ENCODE measurements at regions not wholly inside any gene's neighbourhood (a gene's known extent, or its start where the extent isn't known, plus 50 kb on each side); places are given as distances from the start of the nearest gene placed in this dataset.

- Histone ChIP-seq H3K9ac (ENCODE audit: low read depth, low read length) (no peak overlapping the region), H3K36me3 (ENCODE audit: insufficient read depth, low read length) (no peaks in the 10 kb centered on the region), H3K4me2 (ENCODE audit: low read length) (no peak overlapping the region), H3K4me3 (ENCODE audit: low read length) (no peak overlapping the region), H3K4me1 (ENCODE audit: control insufficient read depth, insufficient read depth, low read length) (no peaks in the 10 kb centered on the region), H3K9me3 (replicated peaks; ENCODE audit: low read length) (no peaks in the 10 kb centered on the region), H3K27me3 (ENCODE audit: control insufficient read depth, insufficient read depth, low read length) (no peaks in the 10 kb centered on the region)
Observed at GRCh38 chr7:68488341-68489060, 1109.8 kb upstream of the AUTS2 start.

DNA sequence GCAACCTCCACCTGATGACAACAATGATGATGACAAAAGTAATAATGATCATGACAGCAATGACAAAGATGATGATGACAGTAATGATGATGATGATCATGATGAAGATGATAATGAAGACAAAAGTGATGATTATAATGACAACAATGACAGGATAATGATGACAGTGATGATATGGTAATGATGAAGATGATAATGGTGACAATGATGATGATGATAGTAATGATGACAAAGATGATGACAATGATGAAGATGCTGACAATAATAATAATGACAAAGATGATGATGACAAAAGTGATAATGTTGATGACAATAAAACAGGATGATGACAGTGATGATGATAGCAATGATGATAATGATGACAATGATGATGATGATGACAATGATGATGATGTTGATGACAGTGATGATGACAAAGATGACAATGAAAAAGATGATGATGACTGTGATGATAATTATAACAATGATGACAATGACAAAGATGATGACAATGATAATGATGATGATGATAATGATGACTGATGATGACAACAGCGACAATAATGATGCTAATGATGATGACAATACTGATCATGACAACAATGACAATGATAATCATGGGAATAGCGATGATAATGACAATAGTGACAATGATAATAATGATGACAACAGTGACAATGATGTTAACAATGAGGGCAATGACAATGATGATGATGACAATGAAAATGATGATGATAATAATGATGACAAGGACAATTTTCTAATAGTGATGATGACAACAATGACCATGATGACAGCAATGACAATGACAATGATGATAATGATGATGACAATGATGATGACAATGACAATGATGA, 1106.5 kb upstream of the AUTS2 start:
- Histone ChIP-seq H3K4me3 (ENCODE audit: low read length) (no peak overlapping the region), H3K9me3 (replicated peaks; ENCODE audit: low read length) (no peaks in the 10 kb centered on the region), H3K4me2 (ENCODE audit: low read length) (no peak overlapping the region)

GRCh38 chr7:68492359-68492690, 1106.0 kb upstream of the AUTS2 start:
- no peak overlapping the region for H3K9ac ChIP-seq (ENCODE audit: low read depth, low read length)
- H3K4me3 ChIP-seq (ENCODE audit: low read length): no peak overlapping the region
- peaks cover under 1% of the 10 kb centered on the region for H3K9me3 ChIP-seq (replicated peaks; ENCODE audit: low read length)
- H3K4me2 ChIP-seq (ENCODE audit: low read length): no peak overlapping the region
- H3K4me1 ChIP-seq (ENCODE audit: control insufficient read depth, insufficient read depth, low read length): no peaks in the 10 kb centered on the region
- H3K36me3 ChIP-seq (ENCODE audit: insufficient read depth, low read length): no peaks in the 10 kb centered on the region
- H3K27me3 ChIP-seq (ENCODE audit: control insufficient read depth, insufficient read depth, low read length): no peaks in the 10 kb centered on the region

More for the DNA sequence above, 1106.5 kb upstream of the AUTS2 start:
- Histone ChIP-seq H3K36me3 (ENCODE audit: insufficient read depth, low read length) (no peaks in the 10 kb centered on the region), H3K4me1 (ENCODE audit: control insufficient read depth, insufficient read depth, low read length) (no peaks in the 10 kb centered on the region), H3K27me3 (ENCODE audit: control insufficient read depth, insufficient read depth, low read length) (no peaks in the 10 kb centered on the region), H3K9ac (ENCODE audit: low read depth, low read length) (no peak overlapping the region)

GRCh38 chr7:68503400-68503799, 1094.9 kb upstream of the AUTS2 start:
- H3K36me3 ChIP-seq (ENCODE audit: insufficient read depth, low read length): no peaks in the 10 kb centered on the region
- H3K9ac ChIP-seq (ENCODE audit: low read depth, low read length): no peak overlapping the region
- no peaks in the 10 kb centered on the region for H3K4me1 ChIP-seq (ENCODE audit: control insufficient read depth, insufficient read depth, low read length)
- H3K4me2 ChIP-seq (ENCODE audit: low read length): no peak overlapping the region
- H3K9me3 ChIP-seq (replicated peaks; ENCODE audit: low read length): no peaks in the 10 kb centered on the region
- H3K27me3 ChIP-seq (ENCODE audit: control insufficient read depth, insufficient read depth, low read length): no peaks in the 10 kb centered on the region
- H3K4me3 ChIP-seq (ENCODE audit: low read length): no peak overlapping the region

DNA sequence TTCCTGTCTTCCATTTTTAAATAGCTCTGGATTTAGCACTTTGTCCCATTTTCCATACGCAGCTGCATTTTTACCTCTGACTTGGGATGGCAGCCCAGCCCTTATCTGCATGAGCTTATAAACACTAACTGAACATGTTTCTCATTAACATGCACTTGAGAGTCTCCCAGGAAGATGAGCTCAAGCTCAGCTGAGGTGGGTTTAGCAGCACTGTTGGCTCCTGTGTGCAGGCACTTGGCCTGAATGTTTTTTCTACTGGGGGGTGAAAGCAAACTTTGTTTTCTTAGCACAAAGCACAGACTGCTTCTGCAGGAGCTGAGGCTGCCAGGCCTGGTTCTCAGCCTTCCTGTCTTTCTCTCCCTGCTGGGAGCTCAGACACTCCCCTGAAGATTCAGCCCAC, 1093.6 kb upstream of the AUTS2 start:
- no peak overlapping the region for H3K4me3 ChIP-seq (ENCODE audit: low read length)
- no peaks in the 10 kb centered on the region for H3K36me3 ChIP-seq (ENCODE audit: insufficient read depth, low read length)
- no peak overlapping the region for H3K9ac ChIP-seq (ENCODE audit: low read depth, low read length)
- no peaks in the 10 kb centered on the region for H3K27me3 ChIP-seq (ENCODE audit: control insufficient read depth, insufficient read depth, low read length)
- no peaks in the 10 kb centered on the region for H3K4me1 ChIP-seq (ENCODE audit: control insufficient read depth, insufficient read depth, low read length)
- no peak overlapping the region for H3K4me2 ChIP-seq (ENCODE audit: low read length)
- peaks cover 3% of the 10 kb centered on the region for H3K9me3 ChIP-seq (replicated peaks; ENCODE audit: low read length)

DNA sequence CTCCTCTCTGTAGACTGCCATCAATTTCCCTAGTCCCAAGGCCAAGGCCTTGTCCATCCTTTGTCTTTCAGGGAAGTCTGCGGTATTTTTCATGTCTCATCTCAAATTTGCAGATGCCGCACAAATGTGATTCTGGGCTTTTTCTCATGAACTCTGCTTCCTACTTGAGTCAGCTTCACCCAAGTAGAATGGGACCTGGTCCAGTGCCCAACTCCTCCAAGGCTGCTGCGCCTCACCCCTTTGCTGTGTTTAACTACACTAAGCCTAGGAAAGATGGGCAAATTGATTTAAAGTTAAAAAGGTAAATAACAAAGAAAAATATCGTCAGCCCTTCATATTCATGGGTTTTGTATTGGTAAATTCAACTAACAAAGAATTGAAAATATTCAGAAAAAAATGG, 1092.6 kb upstream of the AUTS2 start:
- H3K9me3 ChIP-seq (replicated peaks; ENCODE audit: low read length): peaks cover 3% of the 10 kb centered on the region
- H3K4me3 ChIP-seq (ENCODE audit: low read length): no peak overlapping the region
- no peaks in the 10 kb centered on the region for H3K4me1 ChIP-seq (ENCODE audit: control insufficient read depth, insufficient read depth, low read length)
- H3K27me3 ChIP-seq (ENCODE audit: control insufficient read depth, insufficient read depth, low read length): no peaks in the 10 kb centered on the region
- no peak overlapping the region for H3K9ac ChIP-seq (ENCODE audit: low read depth, low read length)
- H3K36me3 ChIP-seq (ENCODE audit: insufficient read depth, low read length): no peaks in the 10 kb centered on the region
- H3K4me2 ChIP-seq (ENCODE audit: low read length): no peak overlapping the region

GRCh38 chr7:68507668-68508067, 1090.6 kb upstream of the AUTS2 start:
- H3K9me3 ChIP-seq (replicated peaks; ENCODE audit: low read length): peaks cover 3% of the 10 kb centered on the region
- H3K4me3 ChIP-seq (ENCODE audit: low read length): no peak overlapping the region

DNA sequence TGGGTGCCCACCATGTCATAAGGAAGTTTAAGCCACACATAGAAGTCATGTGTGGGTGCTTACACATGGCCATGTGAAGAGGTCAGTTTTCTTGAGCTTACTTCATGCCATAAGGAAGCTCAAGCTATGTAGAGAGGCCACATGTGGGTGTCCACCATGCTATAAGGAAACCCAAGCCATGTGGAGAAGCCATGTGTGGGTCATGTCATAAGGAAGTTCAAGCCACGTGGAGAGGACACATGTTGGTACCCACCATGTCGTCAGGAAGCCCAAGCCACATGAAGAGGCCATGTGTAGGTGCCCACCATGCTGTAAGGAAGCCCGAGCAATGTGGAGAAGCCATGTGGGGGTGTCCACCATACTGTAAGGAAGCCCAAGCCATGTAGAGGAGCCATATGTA, 1089.2 kb upstream of the AUTS2 start:
- no peaks in the 10 kb centered on the region for H3K4me1 ChIP-seq (ENCODE audit: control insufficient read depth, insufficient read depth, low read length)
- H3K9me3 ChIP-seq (replicated peaks; ENCODE audit: low read length): peaks cover 3% of the 10 kb centered on the region
- no peaks in the 10 kb centered on the region for H3K36me3 ChIP-seq (ENCODE audit: insufficient read depth, low read length)
- H3K4me2 ChIP-seq (ENCODE audit: low read length): no peak overlapping the region
- H3K4me3 ChIP-seq (ENCODE audit: low read length): no peak overlapping the region
- no peak overlapping the region for H3K9ac ChIP-seq (ENCODE audit: low read depth, low read length)
- no peaks in the 10 kb centered on the region for H3K27me3 ChIP-seq (ENCODE audit: control insufficient read depth, insufficient read depth, low read length)

More at GRCh38 chr7:68507668-68508067, 1090.6 kb upstream of the AUTS2 start:
- Histone ChIP-seq H3K27me3 (ENCODE audit: control insufficient read depth, insufficient read depth, low read length) (no peaks in the 10 kb centered on the region), H3K4me1 (ENCODE audit: control insufficient read depth, insufficient read depth, low read length) (no peaks in the 10 kb centered on the region), H3K36me3 (ENCODE audit: insufficient read depth, low read length) (no peaks in the 10 kb centered on the region), H3K9ac (ENCODE audit: low read depth, low read length) (no peak overlapping the region), H3K4me2 (ENCODE audit: low read length) (no peak overlapping the region)

- peaks cover 3% of the 10 kb centered on the region for H3K9me3 ChIP-seq (replicated peaks; ENCODE audit: low read length)
- no peaks in the 10 kb centered on the region for H3K27me3 ChIP-seq (ENCODE audit: control insufficient read depth, insufficient read depth, low read length)
- H3K4me2 ChIP-seq (ENCODE audit: low read length): no peak overlapping the region
Observed at GRCh38 chr7:68509603-68510002, 1088.7 kb upstream of the AUTS2 start.

GRCh38 chr7:68511281-68511680, 1087.0 kb upstream of the AUTS2 start:
- Histone ChIP-seq H3K4me1 (ENCODE audit: control insufficient read depth, insufficient read depth, low read length) (no peaks in the 10 kb centered on the region), H3K4me3 (ENCODE audit: low read length) (no peak overlapping the region), H3K9me3 (replicated peaks; ENCODE audit: low read length) (peaks cover 3% of the 10 kb centered on the region), H3K27me3 (ENCODE audit: control insufficient read depth, insufficient read depth, low read length) (no peaks in the 10 kb centered on the region), H3K4me2 (ENCODE audit: low read length) (no peak overlapping the region), H3K9ac (ENCODE audit: low read depth, low read length) (no peak overlapping the region), H3K36me3 (ENCODE audit: insufficient read depth, low read length) (no peaks in the 10 kb centered on the region)

More at GRCh38 chr7:68509603-68510002, 1088.7 kb upstream of the AUTS2 start:
- Histone ChIP-seq H3K9ac (ENCODE audit: low read depth, low read length) (no peak overlapping the region), H3K4me1 (ENCODE audit: control insufficient read depth, insufficient read depth, low read length) (no peaks in the 10 kb centered on the region), H3K4me3 (ENCODE audit: low read length) (no peak overlapping the region), H3K36me3 (ENCODE audit: insufficient read depth, low read length) (no peaks in the 10 kb centered on the region)

- no peaks in the 10 kb centered on the region for H3K4me1 ChIP-seq (ENCODE audit: control insufficient read depth, insufficient read depth, low read length)
- peaks cover 3% of the 10 kb centered on the region for H3K9me3 ChIP-seq (replicated peaks; ENCODE audit: low read length)
- no peaks in the 10 kb centered on the region for H3K36me3 ChIP-seq (ENCODE audit: insufficient read depth, low read length)
- H3K4me2 ChIP-seq (ENCODE audit: low read length): no peak overlapping the region
- H3K9ac ChIP-seq (ENCODE audit: low read depth, low read length): no peak overlapping the region
- H3K27me3 ChIP-seq (ENCODE audit: control insufficient read depth, insufficient read depth, low read length): no peaks in the 10 kb centered on the region
- no peak overlapping the region for H3K4me3 ChIP-seq (ENCODE audit: low read length)
Observed at GRCh38 chr7:68512466-68512865, 1085.8 kb upstream of the AUTS2 start.

DNA sequence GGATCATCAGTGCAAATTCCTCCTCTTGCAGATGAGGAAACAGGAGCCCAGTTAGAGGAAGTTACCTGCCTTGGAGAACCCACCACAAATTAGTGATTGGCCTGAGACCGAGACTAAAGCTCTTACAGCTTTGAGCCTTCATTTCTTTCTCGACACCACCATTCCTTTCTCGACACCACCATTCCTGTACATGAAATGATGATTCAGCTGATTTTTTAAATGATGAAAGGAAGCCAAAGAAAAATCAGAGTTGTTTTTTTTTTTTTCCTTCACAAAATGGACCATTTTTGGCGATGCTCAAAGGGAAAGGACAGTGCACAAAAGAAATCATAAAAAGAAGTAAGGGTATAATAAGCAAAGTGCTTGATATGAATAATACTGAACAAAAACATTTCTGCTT, 1080.2 kb upstream of the AUTS2 start:
- H3K4me3 ChIP-seq (ENCODE audit: low read length): no peak overlapping the region
- no peaks in the 10 kb centered on the region for H3K27me3 ChIP-seq (ENCODE audit: control insufficient read depth, insufficient read depth, low read length)
- H3K4me2 ChIP-seq (ENCODE audit: low read length): no peak overlapping the region
- H3K9ac ChIP-seq (ENCODE audit: low read depth, low read length): no peak overlapping the region
- no peaks in the 10 kb centered on the region for H3K4me1 ChIP-seq (ENCODE audit: control insufficient read depth, insufficient read depth, low read length)
- H3K9me3 ChIP-seq (replicated peaks; ENCODE audit: low read length): no peaks in the 10 kb centered on the region
- H3K36me3 ChIP-seq (ENCODE audit: insufficient read depth, low read length): no peaks in the 10 kb centered on the region

Measured in skeletal muscle satellite cell (primary cell).